Caco-2 (cell line): ENCODE measurements at regions not wholly inside any gene's neighbourhood (a gene's known extent, or its start where the extent isn't known, plus 50 kb on each side); places are given as distances from the start of the nearest gene placed in this dataset.
A peak's percentile ranks its signal among the peaks of the same experiment; 100 is the strongest.

Experiments used
- BruUV-seq: library from RNA; stranded (reverse); fragments of 400-500 nt; replicated peaks from 2 replicates; lab custom pipeline; 2021; lab: Mats Ljungman, UMichigan
- CTCF ChIA-PET: fragments of 300-600 bp; sonication (Branson Sonifier 250); formaldehyde crosslinking; loops from one replicate; lab custom pipeline; 2022; ENCODE audit warnings: antibody characterized with exemption; lab: Charles Lee
- POLR2A ChIA-PET: fragments of 300-600 bp; sonication (Branson Sonifier 250); formaldehyde crosslinking; loops from one replicate; lab custom pipeline; 2022; ENCODE audit warnings: antibody characterized with exemption; lab: Charles Lee
- DNase-seq, 2 experiments: peaks; one replicate each; pipeline versions ENCODE4 v3.0.0 to v3.0.0-alpha.2; 2020 to 2022
- H3K27me3 ChIP-seq: replicated peaks from 2 replicates; pipeline ENCODE4 v1.6.0; 2011; ENCODE audit warnings: low read length; ENCODE audit not compliant: control insufficient read depth, insufficient read depth
- H3K36me3 ChIP-seq: 2 replicates; pipeline ENCODE4 v1.5.1; 2011; ENCODE audit warnings: low read length; ENCODE audit not compliant: control insufficient read depth, insufficient read depth
- H3K4me1 ChIP-seq: fragments of 250-450 bp; sonication (Bioruptor Pico); 2 replicates; pipeline ENCODE4 v1.5.1; 2020; ENCODE audit warnings: mild to moderate bottlenecking
- H3K4me3 ChIP-seq: 2 replicates; pipeline ENCODE4 v1.5.1; 2011; ENCODE audit warnings: low read depth, mild to moderate bottlenecking, control low read depth, low read length
- H3K9me3 ChIP-seq: fragments of 250-450 bp; sonication (Bioruptor Pico); 2 replicates; pipeline ENCODE4 v1.5.1; 2020; ENCODE audit warnings: mild to moderate bottlenecking, moderate library complexity
- H3K27ac Mint-ChIP-seq: one replicate; pipeline ENCODE4 v1.8.0; 2022; ENCODE audit warnings: mixed read lengths; ENCODE audit not compliant: unreplicated experiment
- H3K27me3 Mint-ChIP-seq: one replicate; pipeline ENCODE4 v1.8.0; 2022; ENCODE audit warnings: mixed read lengths; ENCODE audit not compliant: insufficient read depth, unreplicated experiment
- H3K36me3 Mint-ChIP-seq: one replicate; pipeline ENCODE4 v1.8.0; 2022; ENCODE audit warnings: mild to moderate bottlenecking, mixed read lengths; ENCODE audit not compliant: insufficient read depth, unreplicated experiment
- H3K4me1 Mint-ChIP-seq: one replicate; pipeline ENCODE4 v1.8.0; 2022; ENCODE audit warnings: low read depth, mixed read lengths; ENCODE audit not compliant: unreplicated experiment
- H3K4me3 Mint-ChIP-seq: one replicate; pipeline ENCODE4 v1.8.0; 2022; ENCODE audit warnings: mild to moderate bottlenecking, moderate library complexity, mixed read lengths; ENCODE audit not compliant: unreplicated experiment
- H3K9me3 Mint-ChIP-seq: one replicate; pipeline ENCODE4 v1.8.0; 2022; ENCODE audit warnings: mixed read lengths; ENCODE audit not compliant: unreplicated experiment
- intact Hi-C: fragments of 100-400 bp; cut with micrococcal nuclease; formaldehyde crosslinking; loops from one replicate; pipeline ENCODE4 v1.10.0; 2022; ENCODE audit not compliant: unreplicated experiment
- TF ChIP-seq, protein P1 (sequence below), 2 experiments: fragments of 200-600 bp in 1 of 2; IDR thresholded peaks; 1 replicate in 1 of 2; 2 replicates in 1 of 2; pipeline versions ENCODE4 v1.5.1 to v1.8.0; 2011 to 2022; ENCODE audit warnings: antibody characterized with exemption in 1 of 2, control low read depth in 1 of 2, inconsistent platforms in 1 of 2, low read depth in 1 of 2, low read length in 1 of 2, mild to moderate bottlenecking in 1 of 2, moderate library complexity in 1 of 2; ENCODE audit not compliant: insufficient read depth in 1 of 2, severe bottlenecking in 1 of 2, unreplicated experiment in 1 of 2

DNA sequence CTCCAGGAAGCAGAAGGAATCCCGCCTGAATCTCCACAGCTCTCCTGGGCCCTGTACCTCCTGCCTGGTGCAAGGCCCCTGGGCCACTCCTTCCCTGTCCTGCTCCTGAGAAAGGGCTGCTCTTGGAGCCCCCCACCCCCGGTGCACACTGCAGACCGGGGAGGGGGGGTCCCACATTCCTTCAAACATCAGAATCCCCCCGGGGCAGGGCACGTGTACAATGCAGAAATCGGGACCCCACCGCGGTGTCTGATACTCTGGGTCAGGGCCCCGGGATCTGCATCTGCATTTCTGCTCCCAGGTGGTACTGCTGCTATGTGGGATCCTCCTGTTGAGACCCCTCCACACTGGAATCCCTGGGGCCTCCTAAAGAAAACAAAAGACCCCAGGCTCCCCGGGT lies 99.5 kb upstream of the GSE1 start:
- Mint-ChIP-seq H3K27ac (peak overlapping the region; percentile 93), H3K27me3 (no peaks in the 10 kb centered on the region), H3K36me3 (peaks cover 15% of the 10 kb centered on the region), H3K4me3 (no peak overlapping the region), H3K9me3 (peaks cover under 1% of the 10 kb centered on the region), H3K4me1 (peaks cover 26% of the 10 kb centered on the region)
- TF ChIP-seq, protein P1, sequence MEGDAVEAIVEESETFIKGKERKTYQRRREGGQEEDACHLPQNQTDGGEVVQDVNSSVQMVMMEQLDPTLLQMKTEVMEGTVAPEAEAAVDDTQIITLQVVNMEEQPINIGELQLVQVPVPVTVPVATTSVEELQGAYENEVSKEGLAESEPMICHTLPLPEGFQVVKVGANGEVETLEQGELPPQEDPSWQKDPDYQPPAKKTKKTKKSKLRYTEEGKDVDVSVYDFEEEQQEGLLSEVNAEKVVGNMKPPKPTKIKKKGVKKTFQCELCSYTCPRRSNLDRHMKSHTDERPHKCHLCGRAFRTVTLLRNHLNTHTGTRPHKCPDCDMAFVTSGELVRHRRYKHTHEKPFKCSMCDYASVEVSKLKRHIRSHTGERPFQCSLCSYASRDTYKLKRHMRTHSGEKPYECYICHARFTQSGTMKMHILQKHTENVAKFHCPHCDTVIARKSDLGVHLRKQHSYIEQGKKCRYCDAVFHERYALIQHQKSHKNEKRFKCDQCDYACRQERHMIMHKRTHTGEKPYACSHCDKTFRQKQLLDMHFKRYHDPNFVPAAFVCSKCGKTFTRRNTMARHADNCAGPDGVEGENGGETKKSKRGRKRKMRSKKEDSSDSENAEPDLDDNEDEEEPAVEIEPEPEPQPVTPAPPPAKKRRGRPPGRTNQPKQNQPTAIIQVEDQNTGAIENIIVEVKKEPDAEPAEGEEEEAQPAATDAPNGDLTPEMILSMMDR (IDR thresholded peaks at IDR 0.05; ENCODE audit: insufficient read depth in 1 of 2, low read depth in 1 of 2, low read length in 1 of 2, severe bottlenecking in 1 of 2, unreplicated experiment in 1 of 2) = no peak
- no peaks in the 10 kb centered on the region for H3K9me3 ChIP-seq
- H3K4me1 ChIP-seq = peaks cover 35% of the 10 kb centered on the region
- ChIA-PET CTCF (interaction anchor here (1.1 to 2.8 kb wide), 5 partner anchors 21 to 91 kb away, joined by 4 to 18 read pairs (median 10); no protein-coding TSS in a partner anchor), POLR2A (interaction anchor here (2.4 kb wide), 1 partner anchor 39 kb away, joined by 12 read pairs; no protein-coding TSS in a partner anchor)
- intact Hi-C loops = no loop called here
- H3K4me3 ChIP-seq = no peak overlapping the region
- no peaks in the 10 kb centered on the region for H3K36me3 ChIP-seq
- H3K27me3 ChIP-seq = no peaks in the 10 kb centered on the region
- BruUV-seq = no TSS peak
- DNase-seq = no peak

DNA sequence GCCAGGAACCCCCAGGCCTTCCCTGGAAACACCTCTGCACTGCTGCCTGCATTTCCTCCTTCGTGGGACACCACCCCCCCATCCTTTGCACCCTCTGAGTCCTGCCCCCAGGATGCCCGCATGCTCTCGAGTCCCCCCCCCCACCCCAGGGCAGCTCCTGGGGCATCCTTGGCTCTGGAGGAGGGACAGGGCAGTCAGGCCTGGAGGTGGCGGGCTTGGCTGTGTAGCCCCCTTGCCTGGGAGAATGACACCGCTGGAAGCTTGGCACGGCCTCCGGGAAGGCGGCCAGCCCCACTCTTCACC lies 98.9 kb upstream of the GSE1 start:
- peaks cover 15% of the 10 kb centered on the region for H3K36me3 Mint-ChIP-seq
- no peaks in the 10 kb centered on the region for H3K27me3 Mint-ChIP-seq
- TF ChIP-seq, protein P1 (IDR thresholded peaks at IDR 0.05; ENCODE audit: insufficient read depth in 1 of 2, low read depth in 1 of 2, low read length in 1 of 2, severe bottlenecking in 1 of 2, unreplicated experiment in 1 of 2) = no peak
- H3K4me1 Mint-ChIP-seq = peaks cover 28% of the 10 kb centered on the region
- H3K27ac Mint-ChIP-seq = peak overlapping the region; percentile 93
- ChIA-PET CTCF (interaction anchor here (0.7 to 2.8 kb wide), 12 partner anchors 9 to 206 kb away, joined by 3 to 22 read pairs (median 8); partner anchors contain the start of gene GSE1), POLR2A (interaction anchor here (1.0 to 2.4 kb wide), 4 partner anchors 21 to 99 kb away, joined by 3 to 12 read pairs (median 6); partner anchors contain the start of gene GSE1)
- no peaks in the 10 kb centered on the region for H3K36me3 ChIP-seq
- peaks cover 35% of the 10 kb centered on the region for H3K4me1 ChIP-seq
- no peak for DNase-seq
- H3K27me3 ChIP-seq = no peaks in the 10 kb centered on the region
- intact Hi-C loops = no loop called here
- no peak overlapping the region for H3K4me3 Mint-ChIP-seq
- H3K4me3 ChIP-seq = no peak overlapping the region
- peaks cover 7% of the 10 kb centered on the region for H3K9me3 Mint-ChIP-seq
- BruUV-seq = no TSS peak
- no peaks in the 10 kb centered on the region for H3K9me3 ChIP-seq

DNA sequence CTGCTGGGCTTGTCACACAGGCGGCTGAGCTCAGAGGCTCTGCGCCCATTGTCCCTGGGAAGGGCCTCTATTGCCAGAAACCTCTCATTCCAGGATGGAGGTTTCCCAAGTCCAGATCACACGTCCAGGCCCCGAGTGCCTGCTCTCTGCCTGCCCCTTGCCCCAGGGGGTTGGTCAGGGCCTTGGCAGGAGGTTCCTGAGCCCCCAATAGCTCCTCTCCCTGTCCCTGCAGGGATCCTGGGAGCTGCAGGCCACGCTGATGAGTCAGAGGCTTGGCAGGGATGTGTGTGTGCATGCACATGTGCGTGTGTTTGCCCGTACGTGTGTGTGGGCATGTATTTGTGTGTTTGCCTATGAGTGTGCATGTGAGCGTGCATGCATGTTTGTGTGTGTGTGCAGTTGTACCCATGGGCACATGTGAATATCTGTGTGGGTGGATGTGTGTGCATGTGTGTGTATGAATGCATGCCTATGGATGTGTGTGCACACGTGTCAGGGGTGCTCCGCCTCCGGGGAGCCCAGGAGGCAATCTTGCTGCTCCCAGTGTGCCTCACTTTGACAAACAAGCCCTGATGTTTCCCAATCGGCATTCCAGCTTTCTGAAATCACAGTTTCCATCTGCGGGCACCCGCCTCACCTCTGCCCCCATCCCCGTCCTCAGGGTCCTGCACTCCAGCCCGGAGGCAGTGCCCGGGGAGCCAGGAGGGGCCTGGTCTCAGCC lies 98.4 kb upstream of the GSE1 start:
- no TSS peak for BruUV-seq
- Histone ChIP-seq H3K27me3 (no peaks in the 10 kb centered on the region), H3K4me3 (peak overlapping the region; percentile 18; the same call in 1 of the 2 replicates), H3K4me1 (peaks cover 36% of the 10 kb centered on the region), H3K36me3 (no peaks in the 10 kb centered on the region), H3K9me3 (no peaks in the 10 kb centered on the region)
- TF ChIP-seq, protein P1 (IDR thresholded peaks at IDR 0.05; ENCODE audit: insufficient read depth in 1 of 2, low read depth in 1 of 2, low read length in 1 of 2, severe bottlenecking in 1 of 2, unreplicated experiment in 1 of 2) = peak; percentile 34 to 58
- H3K4me1 Mint-ChIP-seq = peaks cover 33% of the 10 kb centered on the region
- POLR2A ChIA-PET = interaction anchor here (0.6 to 2.4 kb wide), 9 partner anchors 21 to 121 kb away, joined by 3 to 12 read pairs (median 4); partner anchors contain the start of gene GSE1
- intact Hi-C loops = loop anchor here (1.0 kb wide), 5 partner anchors 10 to 92 kb away; no protein-coding TSS in a partner anchor
- peak overlapping the region; percentile 46 for H3K4me3 Mint-ChIP-seq
- peaks cover 15% of the 10 kb centered on the region for H3K36me3 Mint-ChIP-seq
- no peaks in the 10 kb centered on the region for H3K27me3 Mint-ChIP-seq
- H3K27ac Mint-ChIP-seq = peak overlapping the region; percentile 93
- CTCF ChIA-PET = interaction anchor here (0.7 to 2.8 kb wide), 14 partner anchors 9 to 207 kb away, joined by 3 to 22 read pairs (median 8); partner anchors contain the start of gene GSE1
- peak; percentile 95 to 96 for DNase-seq
- H3K9me3 Mint-ChIP-seq = peaks cover 12% of the 10 kb centered on the region
